Heart left ventricle (tissue), 16 donors: ENCODE measurements at regions not wholly inside any gene's neighbourhood (a gene's known extent, or its start where the extent isn't known, plus 50 kb on each side); places are given as distances from the start of the nearest gene placed in this dataset.

Experiments used
- ATAC-seq, 4 donors: fragments of 200-7000 bp; cut with Tn5 transposase; one replicate each; pipeline ENCODE4 v1.9.1; 2020 to 2022; ENCODE audit warnings: moderate library complexity in 4 of 4, mild to moderate bottlenecking in 3 of 4, moderate number of reproducible peaks in 1 of 4
- DNase-seq, 5 donors: peaks; one replicate each; pipeline ENCODE4 v3.0.0-alpha.2; 2020
- H3K27ac ChIP-seq, 12 donors: fragments of 200-600 bp; sonication (generic) in 4 of 12; one replicate each; pipeline versions ENCODE4 v1.5.0 to v1.8.0; 2016 to 2022; ENCODE audit warnings: mild to moderate bottlenecking in 2 of 12
- H3K27me3 ChIP-seq, 9 donors: fragments of 200-600 bp; sonication (generic) in 2 of 9; one replicate each; pipeline versions ENCODE4 v1.5.1 to v1.8.0; 2016 to 2022; ENCODE audit warnings: mild to moderate bottlenecking in 3 of 9
- H3K36me3 ChIP-seq, 9 donors: fragments of 200-600 bp; sonication (generic) in 2 of 9; one replicate each; pipeline versions ENCODE4 v1.5.0 to v1.8.0; 2018 to 2022; ENCODE audit warnings: mild to moderate bottlenecking in 2 of 9
- H3K4me1 ChIP-seq, 12 donors: fragments of 200-600 bp; sonication (generic) in 4 of 12; one replicate each; pipeline versions ENCODE4 v1.5.0 to v1.8.0; 2016 to 2022; ENCODE audit warnings: mild to moderate bottlenecking in 3 of 12
- H3K4me3 ChIP-seq, 12 donors: fragments of 200-600 bp; sonication (generic) in 4 of 12; one replicate each; pipeline versions ENCODE4 v1.5.0 to v1.8.0; 2017 to 2022; ENCODE audit warnings: mild to moderate bottlenecking in 9 of 12, moderate library complexity in 4 of 12
- H3K9me3 ChIP-seq, 12 donors: fragments of 200-600 bp; sonication (generic) in 4 of 12; one replicate each; pipeline versions ENCODE4 v1.5.0 to v1.8.0; 2016 to 2022; ENCODE audit warnings: mild to moderate bottlenecking in 1 of 12
- CTCF ChIP-seq, 12 donors: fragments of 200-600 bp; sonication (generic) in 4 of 12; IDR thresholded peaks; one replicate each; pipeline versions ENCODE4 v1.5.0 to v1.8.0; 2018 to 2022; ENCODE audit warnings: antibody characterized with exemption in 12 of 12, mild to moderate bottlenecking in 5 of 12
- POLR2A ChIP-seq, 2 donors: fragments of 450-650 bp; IDR thresholded peaks; one replicate each; pipeline ENCODE4 v1.6.1; 2017; ENCODE audit warnings: antibody characterized with exemption in 2 of 2, mild to moderate bottlenecking in 2 of 2, moderate library complexity in 2 of 2
- WGBS, 4 donors: extraction: QIAGEN DNeasy Blood & Tissue Kit in 2 of 4; methylation state at CpG; one replicate each; pipeline versions ENCODE4 v1.1.5 to v1.1.7; 2013 to 2018; 5-methylcytosine and 5-hydroxymethylcytosine counted together
- intact Hi-C, 10 donors: fragments of 100-400 bp; cut with DNase I; formaldehyde crosslinking; loops; one replicate each; pipeline versions ENCODE4 v1.11.1 to v1.14.2; 2022
- donor health status: ischemic (EF 13 %, LVEDD 7.1; RV severe dilation, severe dysfunction).
- donor health status: healthy with polysubstance abuse.
- donor health status: DM: no; HTN: yes; CAD: no.
- donor health status: DM: no; HTN: no; CAD: no.
- donor health status: ischemic (EF 25% LVEDD 6.9; RV normal size, moderate dysfunction).
- donor health status: ischemic (EF 25% LVEDD 5.7; RV mildly dilated, moderate dysfunction).
- donor health status: healthy.
- donor health status: DM: yes; HTN: yes; CAD: no.
- donor health status: ischemic (EF 35%, LVEDD 5.7; RV mildly dilated, moderate dysfunction).
- donor health status: nonischemic (EF 11% LVEDD 7.7; RV severe dilation, severe dysfunction).
- donor health status: DM: yes; HTN: yes; CAD: no.
- donor health status: PGD.
- donor health status: ischemic (EF 29% LVEDD 5.4; RV normal size, mild dysfunction).
- donor health status: nonischemic (EF 23%, LVEDD 6.1; RV moderate dilation, normal function).

GRCh38 chr1:102751111-102751510 is 357.2 kb downstream of the COL11A1 start:
- no peaks in the 10 kb centered on the region for H3K4me1 ChIP-seq
- TF ChIP-seq POLR2A (IDR thresholded peaks at IDR 0.05) (no peak), CTCF (IDR thresholded peaks at IDR 0.05) (no peak)
- no peaks in the 10 kb centered on the region for H3K36me3 ChIP-seq
- H3K27ac ChIP-seq: no peak overlapping the region
- no peak overlapping the region for H3K4me3 ChIP-seq
- 56 to 66% (median 61%) methylated on average over 2 of the region's 2 CpGs for WGBS, 4 donors
- H3K27me3 ChIP-seq: no peaks in the 10 kb centered on the region
- ATAC-seq (no peak), DNase-seq (no peak)
- peaks cover 0 to 1% (median 0%) of the 10 kb centered on the region in 12 donors for H3K9me3 ChIP-seq
- intact Hi-C loops: no loop called here

- Histone ChIP-seq H3K9me3 (peaks cover 0 to 11% (median 0%) of the 10 kb centered on the region in 12 donors), H3K4me3 (no peak overlapping the region), H3K4me1 (no peaks in the 10 kb centered on the region), H3K27ac (no peak overlapping the region), H3K36me3 (no peaks in the 10 kb centered on the region), H3K27me3 (no peaks in the 10 kb centered on the region)
- DNase-seq (no peak), ATAC-seq (no peak)
- TF ChIP-seq POLR2A (IDR thresholded peaks at IDR 0.05): no peak
- TF ChIP-seq CTCF (IDR thresholded peaks at IDR 0.05): no peak
- intact Hi-C loops: no loop called here
- WGBS, 4 donors: 72 to 82% (median 76%) methylated on average over 2 of the region's 2 CpGs
These were observed 365.9 kb downstream of the COL11A1 start for GRCh38 chr1:102742426-102742825.

- no peaks in the 10 kb centered on the region for H3K4me1 ChIP-seq
- intact Hi-C loops: no loop called here
- no peak overlapping the region for H3K4me3 ChIP-seq
- ATAC-seq: no peak
- no peaks in the 10 kb centered on the region for H3K27me3 ChIP-seq
- TF ChIP-seq POLR2A (IDR thresholded peaks at IDR 0.05): no peak
- no peak for TF ChIP-seq CTCF (IDR thresholded peaks at IDR 0.05)
- DNase-seq: no peak
- no peaks in the 10 kb centered on the region for H3K36me3 ChIP-seq
- H3K9me3 ChIP-seq: peaks cover 0 to 4% (median 0%) of the 10 kb centered on the region in 12 donors
- whole genome bisulfite sequencing, 4 donors: 78 to 88% (median 85%) methylated on average over 3 of the region's 3 CpGs
- no peak overlapping the region for H3K27ac ChIP-seq
These were observed 374.7 kb downstream of the COL11A1 start for GRCh38 chr1:102733491-102734236.

GRCh38 chr1:102732927-102733326 is 375.4 kb downstream of the COL11A1 start:
- Histone ChIP-seq H3K9me3 (peaks cover 0 to 4% (median 0%) of the 10 kb centered on the region in 12 donors), H3K36me3 (no peaks in the 10 kb centered on the region), H3K4me1 (no peaks in the 10 kb centered on the region), H3K27me3 (no peaks in the 10 kb centered on the region), H3K27ac (no peak overlapping the region), H3K4me3 (no peak overlapping the region)
- intact Hi-C loops: no loop called here
- TF ChIP-seq POLR2A (IDR thresholded peaks at IDR 0.05): no peak
- TF ChIP-seq CTCF (IDR thresholded peaks at IDR 0.05): no peak
- 63 to 82% (median 74%) methylated on average over 1 of the region's 1 CpG for WGBS, 4 donors
- ATAC-seq (no peak), DNase-seq (no peak)
